SK-N-SH (cell line): ENCODE measurements at regions not wholly inside any gene's neighbourhood (a gene's known extent, or its start where the extent isn't known, plus 50 kb on each side); places are given as distances from the start of the nearest gene placed in this dataset.

Source experiments
- CTCF ChIA-PET: fragments of 300-600, 350-600 bp; formaldehyde crosslinking; extraction: SDS; loops from one replicate; lab custom pipeline; 2021; lab: Yijun Ruan, JAX
- POLR2A ChIA-PET: fragments of 350-600 bp; sonication (Branson Sonifier 250); formaldehyde crosslinking; extraction: SDS; loops from one replicate; lab custom pipeline; 2020; ENCODE audit warnings: antibody characterized with exemption, inconsistent platforms; lab: Yijun Ruan, JAX
- DNase-seq: peaks from one replicate; pipeline ENCODE4 v3.0.0; 2012
- H2AFZ ChIP-seq: fragments of 200-600 bp; sonication (generic); 2 replicates; pipeline ENCODE4 v1.8.1; 2016; ENCODE audit warnings: antibody characterized with exemption, mild to moderate bottlenecking, low read depth
- H3F3A ChIP-seq: fragments of 200-600 bp; sonication (generic); replicated peaks from 2 replicates; pipeline ENCODE3; 2016; ENCODE audit warnings: antibody characterized with exemption, mild to moderate bottlenecking; ENCODE audit not compliant: insufficient read depth
- H3K27ac ChIP-seq, 2 experiments: fragments of 200-500 bp in 1 of 2; fragments of 200-600 bp in 1 of 2; sonication (Bioruptor generic) in 1 of 2; sonication (generic), shearing (Covaris generic) in 1 of 2; 2 replicates each; pipeline versions ENCODE4 v1.5.1 to v1.6.1; 2014 to 2016; ENCODE audit warnings: low read depth in 2 of 2, inconsistent platforms in 1 of 2, low read length in 1 of 2, mild to moderate bottlenecking in 1 of 2, mixed read lengths in 1 of 2
- H3K27me3 ChIP-seq: fragments of 200-600 bp; sonication (generic), shearing (Covaris generic); 2 replicates; pipeline ENCODE4 v1.6.1; 2016; ENCODE audit warnings: mixed run types; ENCODE audit not compliant: insufficient read depth
- H3K36me3 ChIP-seq, 2 experiments: fragments of 200-500 bp in 1 of 2; fragments of 200-600 bp in 1 of 2; sonication (Bioruptor generic) in 1 of 2; sonication (generic) in 1 of 2; replicated peaks in 1 of 2; 2 replicates each; pipeline versions ENCODE3 to v1.5.1; 2014 to 2016; ENCODE audit warnings: low read length in 1 of 2, mild to moderate bottlenecking in 1 of 2; ENCODE audit not compliant: insufficient read depth in 2 of 2, control insufficient read depth in 1 of 2
- H3K4me1 ChIP-seq, 2 experiments: fragments of 200-500 bp in 1 of 2; fragments of 200-600 bp in 1 of 2; sonication (Bioruptor generic) in 1 of 2; sonication (generic), shearing (Covaris generic) in 1 of 2; 2 replicates each; pipeline versions ENCODE4 v1.5.1 to v1.6.1; 2014 to 2016; ENCODE audit warnings: low read depth in 1 of 2, low read length in 1 of 2, mixed run types in 1 of 2; ENCODE audit not compliant: insufficient read depth in 2 of 2, control insufficient read depth in 1 of 2
- H3K4me2 ChIP-seq: fragments of 200-600 bp; sonication (generic), shearing (Covaris generic); 2 replicates; pipeline ENCODE4 v1.6.1; 2017; ENCODE audit warnings: mixed run types
- H3K4me3 ChIP-seq, 2 experiments: fragments of 200-500 bp in 1 of 2; fragments of 200-600 bp in 1 of 2; sonication (Bioruptor generic) in 1 of 2; sonication (generic), shearing (Covaris generic) in 1 of 2; 2 replicates each; pipeline versions ENCODE4 v1.5.1 to v1.8.1; 2014 to 2016; ENCODE audit warnings: low read depth in 2 of 2, inconsistent platforms in 1 of 2, low read length in 1 of 2, mild to moderate bottlenecking in 1 of 2, mixed read lengths in 1 of 2, moderate library complexity in 1 of 2
- H3K79me2 ChIP-seq: fragments of 200-600 bp; sonication (generic); 2 replicates; pipeline ENCODE4 v1.8.1; 2017; ENCODE audit warnings: mild to moderate bottlenecking; ENCODE audit not compliant: insufficient read depth
- H3K9ac ChIP-seq: fragments of 200-600 bp; sonication (generic); 2 replicates; pipeline ENCODE4 v1.6.1; 2017; ENCODE audit warnings: mixed run types
- H3K9me2 ChIP-seq: fragments of 200-600 bp; sonication (generic); 2 replicates; pipeline ENCODE4 v1.6.1; 2017; ENCODE audit warnings: mixed run types
- H3K9me3 ChIP-seq: fragments of 200-600 bp; sonication (generic); 2 replicates; pipeline ENCODE4 v1.6.1; 2017; ENCODE audit warnings: mixed run types, mild to moderate bottlenecking, moderate library complexity
- H4K20me1 ChIP-seq: fragments of 200-600 bp; sonication (generic); 2 replicates; pipeline ENCODE4 v1.6.1; 2017; ENCODE audit warnings: mild to moderate bottlenecking, mixed run types; ENCODE audit not compliant: insufficient read depth
- CHD2 ChIP-seq: fragments of 150-350 bp; IDR thresholded peaks from 2 replicates; pipeline ENCODE4 v1.6.1; 2018; ENCODE audit warnings: low read length; ENCODE audit not compliant: partially characterized antibody
- CTCF ChIP-seq: fragments of 200-600 bp; sonication (generic); IDR thresholded peaks from 2 replicates; pipeline ENCODE4 v1.6.1; 2017; ENCODE audit warnings: antibody characterized with exemption, mild to moderate bottlenecking, moderate library complexity
- ELF1 ChIP-seq: IDR thresholded peaks from 2 replicates; pipeline ENCODE4 v1.4.0; 2012
- FOSL2 ChIP-seq: IDR thresholded peaks from 2 replicates; pipeline ENCODE4 v1.4.0; 2012; ENCODE audit warnings: low read depth, mild to moderate bottlenecking, moderate library complexity, borderline replicate concordance
- FOXJ3 ChIP-seq: sonication (generic); formaldehyde crosslinking; IDR thresholded peaks from 2 replicates; pipeline ENCODE4 v1.5.1; 2020; ENCODE audit warnings: mild to moderate bottlenecking, missing genetic modification reagents
- FOXM1 ChIP-seq: IDR thresholded peaks from 2 replicates; pipeline ENCODE4 v1.4.0; 2012; ENCODE audit warnings: low read depth, mild to moderate bottlenecking
- GABPA ChIP-seq: IDR thresholded peaks from 2 replicates; pipeline ENCODE4 v1.4.0; 2012; ENCODE audit warnings: low read depth, mild to moderate bottlenecking
- GATA2 ChIP-seq: sonication (generic); formaldehyde crosslinking; IDR thresholded peaks from 2 replicates; pipeline ENCODE4 v1.5.0; 2020; ENCODE audit warnings: mild to moderate bottlenecking, missing genetic modification reagents
- JUND ChIP-seq: IDR thresholded peaks from 2 replicates; pipeline ENCODE4 v1.4.0; 2012
- NFIC ChIP-seq: IDR thresholded peaks from 2 replicates; pipeline ENCODE4 v1.4.0; 2012; ENCODE audit warnings: borderline replicate concordance
- NRF1 ChIP-seq: IDR thresholded peaks from 2 replicates; pipeline ENCODE4 v1.6.1; 2012; ENCODE audit warnings: low read depth, mild to moderate bottlenecking, low read length
- POLR2AphosphoS5 ChIP-seq: IDR thresholded peaks from 2 replicates; pipeline ENCODE4 v1.6.1; 2012; ENCODE audit warnings: low read depth, low read length
- RCOR1 ChIP-seq: fragments of 150-350 bp; IDR thresholded peaks from 2 replicates; pipeline ENCODE4 v1.6.1; 2017; ENCODE audit warnings: antibody characterized with exemption, low read length
- RXRA ChIP-seq: IDR thresholded peaks from 2 replicates; pipeline ENCODE4 v1.4.0; 2012; ENCODE audit warnings: low read depth, mild to moderate bottlenecking, borderline replicate concordance
- SIN3A ChIP-seq: IDR thresholded peaks from 2 replicates; pipeline ENCODE4 v1.6.1; 2012; ENCODE audit warnings: low read depth, mild to moderate bottlenecking, low read length, moderate library complexity, borderline replicate concordance
- SMC3 ChIP-seq: IDR thresholded peaks from 2 replicates; pipeline ENCODE4 v1.6.1; 2012; ENCODE audit warnings: low read depth, low read length, improper control_type of control experiment
- TAF1 ChIP-seq: IDR thresholded peaks from 2 replicates; pipeline ENCODE4 v1.6.1; 2012; ENCODE audit warnings: low read depth, mild to moderate bottlenecking, low read length, moderate library complexity, borderline replicate concordance
- YY1 ChIP-seq: IDR thresholded peaks from 2 replicates; pipeline ENCODE4 v1.4.0; 2012; ENCODE audit warnings: low read depth, mild to moderate bottlenecking
- WGBS: methylation state at CpG from one replicate; pipeline ENCODE4 v1.1.6; 2017; ENCODE audit warnings: low lambda C conversion rate; 5-methylcytosine and 5-hydroxymethylcytosine counted together
- TF ChIP-seq, protein P1 (sequence below): fragments of 150-350 bp; IDR thresholded peaks from 2 replicates; pipeline ENCODE4 v1.6.1; 2017; ENCODE audit warnings: antibody characterized with exemption, low read length, low read depth, borderline replicate concordance
- TF ChIP-seq, protein P2 (sequence below): IDR thresholded peaks from 2 replicates; pipeline ENCODE4; 2012
- TF ChIP-seq, protein P3 (sequence below): IDR thresholded peaks from 2 replicates; pipeline ENCODE4 v1.4.0; 2012; ENCODE audit warnings: low read depth, borderline replicate concordance
- TF ChIP-seq, protein P4 (sequence below): IDR thresholded peaks from 2 replicates; pipeline ENCODE4 v1.4.0; 2012; ENCODE audit warnings: low read depth

- no peak overlapping the region for H3K4me2 ChIP-seq
- TF ChIP-seq, protein P1, sequence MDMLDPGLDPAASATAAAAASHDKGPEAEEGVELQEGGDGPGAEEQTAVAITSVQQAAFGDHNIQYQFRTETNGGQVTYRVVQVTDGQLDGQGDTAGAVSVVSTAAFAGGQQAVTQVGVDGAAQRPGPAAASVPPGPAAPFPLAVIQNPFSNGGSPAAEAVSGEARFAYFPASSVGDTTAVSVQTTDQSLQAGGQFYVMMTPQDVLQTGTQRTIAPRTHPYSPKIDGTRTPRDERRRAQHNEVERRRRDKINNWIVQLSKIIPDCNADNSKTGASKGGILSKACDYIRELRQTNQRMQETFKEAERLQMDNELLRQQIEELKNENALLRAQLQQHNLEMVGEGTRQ = no peak
- TF ChIP-seq TAF1 (no peak), GATA2 (CRISPR knock-in tag) (no peak), CHD2 (no peak), SIN3A (no peak), POLR2AphosphoS5 (no peak), NFIC (no peak), FOSL2 (no peak), NRF1 (no peak)
- TF ChIP-seq, protein P2, sequence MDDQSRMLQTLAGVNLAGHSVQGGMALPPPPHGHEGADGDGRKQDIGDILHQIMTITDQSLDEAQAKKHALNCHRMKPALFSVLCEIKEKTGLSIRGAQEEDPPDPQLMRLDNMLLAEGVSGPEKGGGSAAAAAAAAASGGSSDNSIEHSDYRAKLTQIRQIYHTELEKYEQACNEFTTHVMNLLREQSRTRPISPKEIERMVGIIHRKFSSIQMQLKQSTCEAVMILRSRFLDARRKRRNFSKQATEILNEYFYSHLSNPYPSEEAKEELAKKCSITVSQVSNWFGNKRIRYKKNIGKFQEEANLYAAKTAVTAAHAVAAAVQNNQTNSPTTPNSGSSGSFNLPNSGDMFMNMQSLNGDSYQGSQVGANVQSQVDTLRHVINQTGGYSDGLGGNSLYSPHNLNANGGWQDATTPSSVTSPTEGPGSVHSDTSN = no peak
- TF ChIP-seq, protein P3, sequence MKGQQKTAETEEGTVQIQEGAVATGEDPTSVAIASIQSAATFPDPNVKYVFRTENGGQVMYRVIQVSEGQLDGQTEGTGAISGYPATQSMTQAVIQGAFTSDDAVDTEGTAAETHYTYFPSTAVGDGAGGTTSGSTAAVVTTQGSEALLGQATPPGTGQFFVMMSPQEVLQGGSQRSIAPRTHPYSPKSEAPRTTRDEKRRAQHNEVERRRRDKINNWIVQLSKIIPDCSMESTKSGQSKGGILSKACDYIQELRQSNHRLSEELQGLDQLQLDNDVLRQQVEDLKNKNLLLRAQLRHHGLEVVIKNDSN = no peak
- TF ChIP-seq, protein P4, sequence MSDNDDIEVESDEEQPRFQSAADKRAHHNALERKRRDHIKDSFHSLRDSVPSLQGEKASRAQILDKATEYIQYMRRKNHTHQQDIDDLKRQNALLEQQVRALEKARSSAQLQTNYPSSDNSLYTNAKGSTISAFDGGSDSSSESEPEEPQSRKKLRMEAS = no peak
Measured at GRCh38 chr5:74275171-74275992, 365.1 kb downstream of the ENC1 start.

DNA sequence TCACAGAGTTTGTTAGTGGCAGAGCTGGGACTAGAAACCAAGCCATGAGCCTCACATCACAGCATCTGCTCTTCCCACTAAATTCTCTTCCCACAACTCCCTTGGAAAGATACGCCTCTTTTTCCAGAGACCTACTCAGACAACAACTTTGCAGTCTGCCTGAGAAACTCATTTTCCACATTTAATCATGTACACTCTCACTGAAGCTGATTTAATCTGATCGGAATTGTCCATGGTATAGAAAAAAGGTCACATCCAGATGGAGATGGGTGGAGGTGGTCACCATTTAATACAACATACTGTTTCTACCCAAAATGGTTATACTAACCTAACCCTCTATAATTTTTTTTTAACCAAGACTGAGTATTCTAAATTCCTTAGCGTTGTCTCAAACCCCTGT lies 366.2 kb downstream of the ENC1 start:
- POLR2A ChIA-PET = no interaction called here
- TF ChIP-seq RCOR1 (no peak), CTCF (no peak), GATA2 (CRISPR knock-in tag) (no peak), JUND (no peak), ELF1 (no peak), TAF1 (no peak), FOXM1 (no peak), YY1 (no peak), SMC3 (no peak), FOXJ3 (CRISPR knock-in tag) (no peak), RXRA (no peak), GABPA (no peak)
- TF ChIP-seq, protein P4 = no peak
- TF ChIP-seq, protein P2 = no peak

More at GRCh38 chr5:74275171-74275992, 365.1 kb downstream of the ENC1 start:
- H3F3A ChIP-seq = no peaks in the 10 kb centered on the region
- no peaks in the 10 kb centered on the region; a peak in 1 of 4 replicates for H3K4me1 ChIP-seq
- ChIA-PET POLR2A (no interaction called here), CTCF (interaction anchor here (1.4 kb wide), 1 partner anchor 15 kb away, joined by 3 read pairs; no protein-coding TSS in a partner anchor)
- no peaks in the 10 kb centered on the region for H3K27me3 ChIP-seq
- no peak overlapping the region for H3K4me3 ChIP-seq
- H2AFZ ChIP-seq = no peak overlapping the region
- 71% methylated on average over 7 of the region's 7 CpGs for WGBS
- no peaks in the 10 kb centered on the region for H4K20me1 ChIP-seq
- no peaks in the 10 kb centered on the region for H3K36me3 ChIP-seq
- no peak overlapping the region for H3K9ac ChIP-seq
- H3K27ac ChIP-seq = no peak overlapping the region
- H3K9me3 ChIP-seq = no peaks in the 10 kb centered on the region
- H3K79me2 ChIP-seq = no peaks in the 10 kb centered on the region
- DNase-seq = no peak
- H3K9me2 ChIP-seq = no peaks in the 10 kb centered on the region

More for the DNA sequence above, 366.2 kb downstream of the ENC1 start:
- CTCF ChIA-PET = interaction anchor here (0.6 to 0.9 kb wide), 2 partner anchors 17 to 207 kb away, joined by 3 read pairs; no protein-coding TSS in a partner anchor
- H3K27ac ChIP-seq = no peak overlapping the region
- H4K20me1 ChIP-seq = no peaks in the 10 kb centered on the region
- H3K9ac ChIP-seq = no peak overlapping the region
- no peak overlapping the region for H3K4me3 ChIP-seq
- H3K9me3 ChIP-seq = no peaks in the 10 kb centered on the region
- DNase-seq = no peak
- H3K9me2 ChIP-seq = no peaks in the 10 kb centered on the region
- no peaks in the 10 kb centered on the region for H3K79me2 ChIP-seq
- H3K4me1 ChIP-seq = no peaks in the 10 kb centered on the region; a peak in 1 of 4 replicates
- H3F3A ChIP-seq = no peaks in the 10 kb centered on the region
- H3K4me2 ChIP-seq = no peak overlapping the region
- H3K27me3 ChIP-seq = no peaks in the 10 kb centered on the region
- 77% methylated on average over 3 of the region's 3 CpGs for WGBS
- no peaks in the 10 kb centered on the region for H3K36me3 ChIP-seq
- no peak overlapping the region for H2AFZ ChIP-seq
